ENCODE measurements at regions not wholly inside any gene's neighbourhood (a gene's known extent, or its start where the extent isn't known, plus 50 kb on each side); places are given as distances from the start of the nearest gene placed in this dataset.
"Not testable (repeated sequence)": the region's sequence is repeated elsewhere in the genome, so short reads cannot be mapped to it uniquely, and the experiment has no call there.

DNA sequence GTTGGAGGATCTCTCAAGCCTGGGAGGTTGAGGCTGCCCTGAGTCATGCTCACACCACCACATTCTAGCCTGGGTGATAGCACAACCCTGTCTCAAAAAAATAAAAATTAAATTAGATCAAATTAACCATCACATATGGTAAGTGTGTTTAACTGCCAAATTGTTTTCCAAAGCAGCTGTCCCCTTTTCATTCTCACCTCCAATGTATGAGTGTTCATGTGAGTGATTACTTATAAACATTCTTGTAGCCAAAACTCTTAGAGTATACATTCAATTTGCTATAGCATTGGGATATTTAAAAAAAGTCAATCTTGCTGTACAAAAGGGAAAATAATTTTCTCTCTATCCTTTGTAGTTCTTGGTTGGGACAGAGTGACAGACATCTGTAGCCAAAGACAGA lies 53.4 kb upstream of the SNAPC3 start:
- Mint-ChIP-seq H3K9me3 (ENCODE audit: low read depth, unreplicated experiment) (no peaks in the 10 kb centered on the region), H3K27ac (ENCODE audit: unreplicated experiment) (no peak overlapping the region), H3K36me3 (ENCODE audit: insufficient read depth, unreplicated experiment) (no peaks in the 10 kb centered on the region), H3K4me3 (ENCODE audit: low read depth, unreplicated experiment) (no peak overlapping the region), H3K27me3 (ENCODE audit: unreplicated experiment) (no peaks in the 10 kb centered on the region), H3K4me1 (ENCODE audit: low read depth, unreplicated experiment) (peaks cover 8% of the 10 kb centered on the region)
- no peak for DNase-seq
- intact Hi-C loops (cut with micrococcal nuclease; ENCODE audit: unreplicated experiment), result no loop called here
- no TSS peak for BruUV-seq (replicated peaks)
- CTCF ChIA-PET, result no interaction called here
- TF ChIP-seq, protein P1, sequence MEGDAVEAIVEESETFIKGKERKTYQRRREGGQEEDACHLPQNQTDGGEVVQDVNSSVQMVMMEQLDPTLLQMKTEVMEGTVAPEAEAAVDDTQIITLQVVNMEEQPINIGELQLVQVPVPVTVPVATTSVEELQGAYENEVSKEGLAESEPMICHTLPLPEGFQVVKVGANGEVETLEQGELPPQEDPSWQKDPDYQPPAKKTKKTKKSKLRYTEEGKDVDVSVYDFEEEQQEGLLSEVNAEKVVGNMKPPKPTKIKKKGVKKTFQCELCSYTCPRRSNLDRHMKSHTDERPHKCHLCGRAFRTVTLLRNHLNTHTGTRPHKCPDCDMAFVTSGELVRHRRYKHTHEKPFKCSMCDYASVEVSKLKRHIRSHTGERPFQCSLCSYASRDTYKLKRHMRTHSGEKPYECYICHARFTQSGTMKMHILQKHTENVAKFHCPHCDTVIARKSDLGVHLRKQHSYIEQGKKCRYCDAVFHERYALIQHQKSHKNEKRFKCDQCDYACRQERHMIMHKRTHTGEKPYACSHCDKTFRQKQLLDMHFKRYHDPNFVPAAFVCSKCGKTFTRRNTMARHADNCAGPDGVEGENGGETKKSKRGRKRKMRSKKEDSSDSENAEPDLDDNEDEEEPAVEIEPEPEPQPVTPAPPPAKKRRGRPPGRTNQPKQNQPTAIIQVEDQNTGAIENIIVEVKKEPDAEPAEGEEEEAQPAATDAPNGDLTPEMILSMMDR (IDR thresholded peaks at IDR 0.05; ENCODE audit: unreplicated experiment), result no peak

DNA sequence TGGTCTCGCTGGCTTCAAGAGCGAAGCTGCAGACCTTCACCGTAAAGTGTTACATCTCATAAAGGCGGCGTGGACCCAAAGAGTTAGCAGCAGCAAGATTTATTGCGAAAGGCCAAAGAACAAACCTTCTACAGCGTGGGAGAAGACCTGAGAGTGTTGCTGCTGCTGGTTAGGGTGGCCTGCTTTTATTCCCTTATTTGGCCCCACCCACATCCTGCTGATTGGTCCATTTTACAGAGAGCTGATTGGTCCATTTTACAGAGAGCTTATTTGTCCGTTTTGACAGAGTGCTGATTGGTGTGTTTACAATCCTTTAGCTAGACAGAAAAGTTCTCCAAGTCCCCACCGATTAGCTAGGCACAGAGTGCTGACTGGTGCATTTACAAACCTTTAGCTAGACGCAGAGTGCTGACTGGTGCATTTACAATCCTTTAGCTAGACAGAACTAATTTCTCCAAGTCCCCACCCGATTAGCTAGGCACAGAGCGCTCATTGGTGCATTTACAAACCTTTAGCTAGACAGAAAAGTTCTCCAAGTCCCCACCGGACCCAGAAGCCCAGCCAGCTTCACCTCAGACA lies 57.6 kb upstream of the SNAPC3 start:
- CTCF ChIA-PET; H3K27me3 Mint-ChIP-seq (ENCODE audit: unreplicated experiment); H3K27ac Mint-ChIP-seq (ENCODE audit: unreplicated experiment); H3K9me3 Mint-ChIP-seq (ENCODE audit: low read depth, unreplicated experiment); H3K4me3 Mint-ChIP-seq (ENCODE audit: low read depth, unreplicated experiment); BruUV-seq (replicated peaks); H3K36me3 Mint-ChIP-seq (ENCODE audit: insufficient read depth, unreplicated experiment); H3K4me1 Mint-ChIP-seq (ENCODE audit: low read depth, unreplicated experiment); intact Hi-C loops (cut with micrococcal nuclease; ENCODE audit: unreplicated experiment); DNase-seq: not testable (repeated sequence)

DNA sequence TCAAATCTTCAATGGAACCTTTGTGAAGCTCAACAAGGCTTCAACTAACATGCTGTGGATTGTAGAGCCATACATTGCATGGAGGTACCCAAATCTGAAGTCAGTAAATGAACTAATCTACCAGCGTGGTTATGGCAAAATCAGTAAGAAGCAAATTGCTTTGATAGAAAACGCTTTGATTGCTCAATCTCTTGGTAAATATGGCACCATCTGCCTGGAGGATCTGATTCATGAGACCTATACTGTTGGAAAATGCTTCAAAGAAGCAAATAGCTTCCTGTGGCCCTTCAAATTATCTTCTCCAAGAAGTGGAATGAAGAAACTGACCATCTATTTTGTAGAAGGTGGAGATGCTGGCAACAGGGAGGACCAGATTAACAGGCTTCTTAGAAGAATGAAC lies 54.7 kb upstream of the TTC39B start:
- intact Hi-C loops (cut with micrococcal nuclease; ENCODE audit: unreplicated experiment), result no loop called here
- no TSS peak for BruUV-seq (replicated peaks)
- H3K27ac Mint-ChIP-seq (ENCODE audit: unreplicated experiment), result no peak overlapping the region
- no peak for DNase-seq
- no peaks in the 10 kb centered on the region for H3K36me3 Mint-ChIP-seq (ENCODE audit: insufficient read depth, unreplicated experiment)
- CTCF ChIA-PET, result no interaction called here
- H3K4me3 Mint-ChIP-seq (ENCODE audit: low read depth, unreplicated experiment), result no peak overlapping the region
- no peaks in the 10 kb centered on the region for H3K4me1 Mint-ChIP-seq (ENCODE audit: low read depth, unreplicated experiment)
- H3K9me3 Mint-ChIP-seq (ENCODE audit: low read depth, unreplicated experiment), result no peaks in the 10 kb centered on the region
- TF ChIP-seq, protein P1 (IDR thresholded peaks at IDR 0.05; ENCODE audit: unreplicated experiment), result no peak
- no peaks in the 10 kb centered on the region for H3K27me3 Mint-ChIP-seq (ENCODE audit: unreplicated experiment)

DNA sequence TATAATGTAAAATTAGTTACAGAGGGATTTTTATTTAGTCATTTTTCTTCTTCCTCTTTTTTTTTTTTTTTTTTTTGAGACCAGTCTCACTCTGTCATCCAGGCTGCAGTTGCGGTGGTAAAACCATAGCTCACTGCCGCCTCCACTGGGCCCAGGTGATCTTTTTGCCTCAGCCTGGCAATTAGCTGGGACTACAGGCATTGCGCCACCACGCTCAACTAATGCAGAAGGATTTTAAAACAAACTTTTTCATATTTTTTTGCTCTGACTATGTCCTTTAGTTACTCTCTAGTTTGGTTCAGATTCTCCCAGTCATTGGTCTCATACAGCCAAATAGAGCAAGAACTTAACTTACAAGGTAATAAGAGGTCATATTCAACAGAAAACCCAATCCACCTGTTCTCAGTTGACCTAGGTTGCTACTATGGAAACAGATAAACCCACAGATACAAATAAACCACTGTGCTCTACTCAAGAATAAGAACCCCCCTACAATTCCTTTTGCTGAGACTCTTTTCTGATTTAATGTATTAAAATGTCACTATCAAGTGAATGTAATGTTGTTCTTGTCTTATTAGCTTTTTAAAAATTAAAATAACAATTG lies 50.1 kb upstream of the TTC39B start:
- H3K4me3 Mint-ChIP-seq (ENCODE audit: low read depth, unreplicated experiment), result no peak overlapping the region
- no TSS peak for BruUV-seq (replicated peaks)
- intact Hi-C loops (cut with micrococcal nuclease; ENCODE audit: unreplicated experiment), result no loop called here
- H3K27ac Mint-ChIP-seq (ENCODE audit: unreplicated experiment), result no peak overlapping the region
- CTCF ChIA-PET, result interaction anchor here (0.6 to 0.7 kb wide), 2 partner anchors 53 to 84 kb away, joined by 3 to 8 read pairs; no protein-coding TSS in a partner anchor
- no peaks in the 10 kb centered on the region for H3K27me3 Mint-ChIP-seq (ENCODE audit: unreplicated experiment)
- no peaks in the 10 kb centered on the region for H3K9me3 Mint-ChIP-seq (ENCODE audit: low read depth, unreplicated experiment)
- DNase-seq, result peak; percentile 33
- no peaks in the 10 kb centered on the region for H3K36me3 Mint-ChIP-seq (ENCODE audit: insufficient read depth, unreplicated experiment)
- H3K4me1 Mint-ChIP-seq (ENCODE audit: low read depth, unreplicated experiment), result peaks cover 6% of the 10 kb centered on the region
- TF ChIP-seq, protein P1 (IDR thresholded peaks at IDR 0.05; ENCODE audit: unreplicated experiment), result no peak

All from Calu3 (cell line).